ENCODE measurements at regions not wholly inside any gene's neighbourhood (a gene's known extent, or its start where the extent isn't known, plus 50 kb on each side); places are given as distances from the start of the nearest gene placed in this dataset.

DNA sequence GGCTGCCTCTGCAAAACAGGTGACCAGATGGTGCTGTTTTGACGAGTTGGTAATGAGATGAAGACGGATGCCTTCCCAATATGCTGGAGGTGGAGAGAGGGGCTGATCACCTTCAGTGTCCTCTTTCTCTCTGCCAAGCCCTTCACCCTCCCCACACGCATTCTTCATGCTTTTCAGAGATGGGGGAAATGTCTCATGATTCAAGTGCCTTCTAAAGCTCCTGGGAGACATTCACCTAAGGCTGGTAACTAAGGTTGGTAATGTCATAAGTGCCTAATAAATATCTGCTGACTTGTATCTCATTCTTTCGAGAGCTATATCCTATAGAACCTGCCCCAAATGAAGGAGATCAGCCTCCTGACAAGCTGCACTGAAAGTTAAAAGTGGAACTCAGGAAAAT, 86.2 kb upstream of the MBNL2 start:
- H3K4me3 ChIP-seq (ENCODE audit: insufficient read depth, low read depth, low read length): no peak overlapping the region
- no peaks in the 10 kb centered on the region for H3K36me3 ChIP-seq (replicated peaks; ENCODE audit: control insufficient read depth, insufficient read depth, low read length)
- DNase-seq: no peak
- peaks cover 1% of the 10 kb centered on the region; the same call in 1 of the 2 replicates for H3K27me3 ChIP-seq (ENCODE audit: control insufficient read depth, insufficient read depth, low read length)

DNA sequence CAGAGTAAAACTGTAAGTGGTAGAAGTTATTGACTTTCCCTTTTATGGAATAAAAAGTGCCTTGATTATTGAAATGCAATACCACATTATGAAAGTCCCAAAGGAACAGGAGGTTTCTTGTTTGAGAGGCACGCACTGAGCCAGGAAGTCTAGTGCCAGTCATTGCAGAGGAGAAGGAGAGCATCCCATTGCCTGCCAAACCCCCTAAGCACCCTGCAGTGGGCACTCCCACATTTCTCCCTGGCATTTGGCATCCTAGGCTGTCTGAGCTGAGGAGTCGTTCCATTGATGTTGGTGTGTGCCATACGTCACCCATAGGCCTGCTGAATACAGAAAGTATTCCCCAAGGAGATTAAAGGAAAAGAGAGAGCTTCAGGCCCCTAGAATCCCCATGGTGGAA, 85.7 kb upstream of the MBNL2 start:
- H3K4me3 ChIP-seq (ENCODE audit: insufficient read depth, low read depth, low read length): no peak overlapping the region
- no peak for DNase-seq
- no peaks in the 10 kb centered on the region for H3K36me3 ChIP-seq (replicated peaks; ENCODE audit: control insufficient read depth, insufficient read depth, low read length)
- peaks cover 1% of the 10 kb centered on the region; the same call in 1 of the 2 replicates for H3K27me3 ChIP-seq (ENCODE audit: control insufficient read depth, insufficient read depth, low read length)

DNA sequence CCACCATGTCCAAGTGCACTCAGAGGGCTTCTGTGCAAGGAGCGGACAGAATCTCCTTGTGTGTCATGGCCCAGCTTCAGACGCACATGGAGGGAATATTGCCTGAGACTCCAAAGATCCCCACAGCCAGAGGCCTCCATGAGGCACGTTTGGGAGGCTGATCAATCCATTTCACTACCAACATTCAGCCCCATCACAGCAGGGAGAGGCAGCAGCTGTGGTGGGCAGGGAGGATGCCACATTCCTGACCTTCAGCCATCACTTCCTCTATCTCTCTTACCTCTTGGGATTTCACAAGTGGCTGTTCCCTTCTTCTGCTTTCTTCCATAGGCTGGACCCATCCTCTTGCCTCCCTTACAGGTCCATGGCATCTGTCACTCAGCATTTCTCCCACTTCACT, 82.4 kb upstream of the MBNL2 start:
- Histone ChIP-seq H3K27me3 (ENCODE audit: control insufficient read depth, insufficient read depth, low read length) (peaks cover 1% of the 10 kb centered on the region; the same call in 1 of the 2 replicates), H3K36me3 (replicated peaks; ENCODE audit: control insufficient read depth, insufficient read depth, low read length) (no peaks in the 10 kb centered on the region), H3K4me3 (ENCODE audit: insufficient read depth, low read depth, low read length) (no peak overlapping the region)
- DNase-seq: no peak

DNA sequence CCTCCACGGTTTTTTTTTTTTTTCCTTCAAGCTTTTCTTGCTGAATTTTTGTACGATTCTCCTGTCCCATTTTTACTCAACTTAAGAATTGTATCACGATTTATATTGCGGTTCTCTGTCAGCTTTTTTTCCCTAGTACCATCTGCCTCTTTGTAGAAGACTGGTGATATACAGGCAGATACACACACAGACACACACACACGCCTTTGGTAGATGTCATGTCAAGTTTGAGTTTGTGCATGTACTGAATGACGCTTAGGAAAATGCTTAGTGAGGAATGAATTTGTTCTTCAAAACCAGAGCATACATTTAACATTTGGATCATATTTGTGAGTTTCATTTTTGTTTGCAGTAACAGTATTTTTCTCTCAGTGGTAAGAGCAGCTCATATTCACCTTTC, 82.0 kb upstream of the MBNL2 start:
- Histone ChIP-seq H3K4me3 (ENCODE audit: insufficient read depth, low read depth, low read length) (no peak overlapping the region), H3K27me3 (ENCODE audit: control insufficient read depth, insufficient read depth, low read length) (peaks cover 1% of the 10 kb centered on the region; the same call in 1 of the 2 replicates), H3K36me3 (replicated peaks; ENCODE audit: control insufficient read depth, insufficient read depth, low read length) (no peaks in the 10 kb centered on the region)
- no peak for DNase-seq

DNA sequence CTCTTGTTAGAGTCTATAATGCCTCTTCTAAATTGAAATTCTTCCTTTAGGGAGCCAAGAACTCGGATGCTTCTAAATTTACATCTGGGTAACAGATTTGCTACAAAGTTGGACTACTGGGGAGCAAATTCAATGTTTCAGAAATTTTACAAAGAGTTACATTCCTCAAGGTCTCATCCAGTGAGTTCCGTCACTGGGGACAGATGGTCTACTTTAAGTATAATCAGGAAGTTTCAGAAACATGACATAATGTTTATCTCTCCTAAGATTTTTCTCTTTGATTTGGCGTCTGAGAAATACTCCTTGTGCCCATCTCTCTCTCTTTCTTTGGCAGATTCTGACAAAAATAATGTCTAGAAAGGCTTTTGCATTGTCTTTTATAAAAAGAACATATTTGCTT, 81.5 kb upstream of the MBNL2 start:
- DNase-seq: no peak
- no peak overlapping the region for H3K4me3 ChIP-seq (ENCODE audit: insufficient read depth, low read depth, low read length)
- H3K27me3 ChIP-seq (ENCODE audit: control insufficient read depth, insufficient read depth, low read length): peaks cover 3% of the 10 kb centered on the region; the same call in 1 of the 2 replicates
- no peaks in the 10 kb centered on the region for H3K36me3 ChIP-seq (replicated peaks; ENCODE audit: control insufficient read depth, insufficient read depth, low read length)

DNA sequence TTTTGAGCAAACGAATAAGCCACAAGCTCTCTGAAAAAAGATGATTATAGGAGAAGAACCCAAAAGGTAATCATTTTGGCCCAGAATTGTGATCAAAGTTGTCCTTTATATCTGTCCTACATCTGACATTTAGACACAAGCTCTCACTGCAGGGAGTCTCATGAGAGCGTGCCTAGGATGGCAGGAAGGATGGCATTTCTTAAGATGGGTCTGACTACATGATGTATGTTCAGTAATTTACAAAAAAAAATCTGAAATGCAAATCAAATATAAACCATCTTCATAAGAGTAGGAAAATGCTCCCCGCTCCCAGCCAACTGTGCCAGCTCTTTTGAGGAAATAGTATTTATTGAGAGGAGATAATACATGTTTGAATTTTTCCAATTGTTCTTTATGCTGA, 81.0 kb upstream of the MBNL2 start:
- no peak for DNase-seq
- H3K4me3 ChIP-seq (ENCODE audit: insufficient read depth, low read depth, low read length): no peak overlapping the region
- H3K27me3 ChIP-seq (ENCODE audit: control insufficient read depth, insufficient read depth, low read length): peaks cover 3% of the 10 kb centered on the region; the same call in 1 of the 2 replicates
- H3K36me3 ChIP-seq (replicated peaks; ENCODE audit: control insufficient read depth, insufficient read depth, low read length): no peaks in the 10 kb centered on the region

DNA sequence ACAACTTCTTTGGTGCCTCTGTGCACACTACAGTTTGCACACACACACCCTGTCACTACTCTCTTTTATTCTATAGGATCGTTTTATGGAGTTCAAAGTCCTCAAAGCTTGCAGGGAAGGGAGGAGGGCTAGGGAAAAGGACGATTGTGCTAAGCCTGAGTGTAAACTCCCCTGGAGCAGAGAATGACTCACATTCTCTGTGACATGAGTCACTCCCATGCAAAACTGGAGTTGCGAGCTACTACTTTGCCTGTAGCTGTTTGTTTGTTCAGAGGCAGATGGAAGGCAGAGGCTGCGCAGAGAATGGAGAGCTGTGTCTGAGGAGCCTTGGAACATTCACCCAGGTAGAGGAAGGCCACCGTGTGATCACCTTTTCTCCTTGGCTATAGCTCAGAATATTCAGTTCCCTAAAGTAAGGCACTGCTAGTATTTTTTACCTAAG, 80.5 kb upstream of the MBNL2 start:
- Histone ChIP-seq H3K4me3 (ENCODE audit: insufficient read depth, low read depth, low read length) (no peak overlapping the region), H3K36me3 (replicated peaks; ENCODE audit: control insufficient read depth, insufficient read depth, low read length) (no peaks in the 10 kb centered on the region), H3K27me3 (ENCODE audit: control insufficient read depth, insufficient read depth, low read length) (peaks cover 3% of the 10 kb centered on the region; the same call in 1 of the 2 replicates)
- DNase-seq: peak; percentile 30

DNA sequence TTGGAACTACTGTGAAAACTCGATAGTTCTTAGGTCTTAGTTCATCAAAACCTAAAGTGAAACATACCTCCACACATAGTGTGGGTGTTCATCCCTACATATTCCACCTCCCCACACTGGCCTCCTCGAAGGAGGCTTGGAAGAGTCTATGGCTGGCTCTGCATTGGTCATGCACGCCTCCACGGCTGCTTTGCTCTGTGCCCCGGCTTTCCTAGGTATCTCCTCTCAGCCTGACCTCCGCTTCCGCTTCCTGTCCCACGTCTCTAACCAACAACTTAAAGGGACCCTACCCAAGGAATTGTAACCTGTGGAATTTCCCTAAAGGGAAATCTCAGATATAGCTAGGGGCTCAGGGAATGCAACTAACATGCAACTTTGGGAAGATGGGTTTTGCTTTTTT, 79.7 kb upstream of the MBNL2 start:
- Histone ChIP-seq H3K4me3 (ENCODE audit: insufficient read depth, low read depth, low read length) (no peak overlapping the region), H3K27me3 (ENCODE audit: control insufficient read depth, insufficient read depth, low read length) (peaks cover 3% of the 10 kb centered on the region; the same call in 1 of the 2 replicates), H3K36me3 (replicated peaks; ENCODE audit: control insufficient read depth, insufficient read depth, low read length) (no peaks in the 10 kb centered on the region)
- DNase-seq: peak; percentile 10

DNA sequence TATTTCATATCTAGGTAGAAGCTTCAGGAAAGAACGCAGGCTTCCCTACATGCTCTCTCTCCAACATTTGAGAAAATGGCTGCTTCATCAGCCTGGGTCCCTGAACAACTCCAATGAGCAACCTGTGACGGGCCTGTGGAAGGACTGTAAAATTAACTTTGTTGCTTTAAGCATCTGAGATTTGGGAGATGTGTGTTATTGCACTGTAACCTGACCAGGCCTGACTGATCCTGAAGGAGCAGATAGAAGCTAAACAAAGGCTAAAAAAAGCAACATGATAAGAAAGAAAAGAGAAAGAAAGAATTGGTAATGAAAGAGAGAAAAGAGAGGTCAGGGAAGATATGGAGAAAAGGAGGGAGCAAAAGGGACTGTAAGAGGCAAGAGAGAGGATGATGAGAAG, 77.1 kb upstream of the MBNL2 start:
- Histone ChIP-seq H3K4me3 (ENCODE audit: insufficient read depth, low read depth, low read length) (no peak overlapping the region), H3K36me3 (replicated peaks; ENCODE audit: control insufficient read depth, insufficient read depth, low read length) (no peaks in the 10 kb centered on the region), H3K27me3 (ENCODE audit: control insufficient read depth, insufficient read depth, low read length) (peaks cover 3% of the 10 kb centered on the region; the same call in 1 of the 2 replicates)
- DNase-seq: no peak

DNA sequence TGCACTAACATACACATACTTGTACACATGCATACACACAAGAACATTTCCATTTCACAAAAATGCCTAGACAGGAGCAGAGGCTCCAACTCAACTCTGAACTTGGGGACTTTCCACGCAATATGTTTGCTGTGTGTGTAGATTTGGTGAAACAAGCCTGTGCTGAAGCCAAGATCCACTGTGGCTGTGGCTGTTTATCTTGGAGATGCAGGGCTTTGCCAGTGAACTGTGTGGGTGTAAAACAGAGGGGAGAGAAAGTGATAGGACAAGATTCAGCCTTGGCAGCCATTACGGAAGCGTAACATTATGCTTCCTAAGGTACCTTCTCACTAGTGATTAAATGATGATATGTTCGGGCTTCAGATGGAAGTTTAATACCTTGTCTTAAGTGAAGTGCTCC, 73.2 kb upstream of the MBNL2 start:
- peaks cover 1% of the 10 kb centered on the region; the same call in 1 of the 2 replicates for H3K27me3 ChIP-seq (ENCODE audit: control insufficient read depth, insufficient read depth, low read length)
- no peak for DNase-seq

DNA sequence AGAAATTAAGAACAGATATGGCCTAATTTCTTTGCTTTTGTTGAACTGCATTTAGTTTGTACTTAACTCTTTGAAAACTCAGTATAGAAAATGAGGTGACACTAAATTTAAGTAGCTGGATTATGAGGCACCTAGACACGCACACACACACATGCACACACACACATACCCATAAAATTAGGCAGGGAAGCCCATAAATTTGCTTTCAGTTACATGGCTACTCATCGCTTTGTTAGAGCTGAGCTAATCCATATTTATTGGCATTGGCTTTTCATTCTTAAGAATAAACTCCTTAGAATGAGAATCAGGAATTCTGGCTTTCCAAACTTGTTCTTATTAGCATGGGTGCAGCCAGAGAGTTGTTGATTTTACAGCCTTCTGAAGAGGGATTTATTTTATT, 61.7 kb upstream of the MBNL2 start:
- Histone ChIP-seq H3K27me3 (ENCODE audit: control insufficient read depth, insufficient read depth, low read length) (no peaks in the 10 kb centered on the region), H3K36me3 (replicated peaks; ENCODE audit: control insufficient read depth, insufficient read depth, low read length) (no peaks in the 10 kb centered on the region), H3K4me3 (ENCODE audit: insufficient read depth, low read depth, low read length) (no peak overlapping the region)
- DNase-seq: no peak

More for the DNA sequence above, 73.2 kb upstream of the MBNL2 start:
- no peaks in the 10 kb centered on the region for H3K36me3 ChIP-seq (replicated peaks; ENCODE audit: control insufficient read depth, insufficient read depth, low read length)
- H3K4me3 ChIP-seq (ENCODE audit: insufficient read depth, low read depth, low read length): no peak overlapping the region

DNA sequence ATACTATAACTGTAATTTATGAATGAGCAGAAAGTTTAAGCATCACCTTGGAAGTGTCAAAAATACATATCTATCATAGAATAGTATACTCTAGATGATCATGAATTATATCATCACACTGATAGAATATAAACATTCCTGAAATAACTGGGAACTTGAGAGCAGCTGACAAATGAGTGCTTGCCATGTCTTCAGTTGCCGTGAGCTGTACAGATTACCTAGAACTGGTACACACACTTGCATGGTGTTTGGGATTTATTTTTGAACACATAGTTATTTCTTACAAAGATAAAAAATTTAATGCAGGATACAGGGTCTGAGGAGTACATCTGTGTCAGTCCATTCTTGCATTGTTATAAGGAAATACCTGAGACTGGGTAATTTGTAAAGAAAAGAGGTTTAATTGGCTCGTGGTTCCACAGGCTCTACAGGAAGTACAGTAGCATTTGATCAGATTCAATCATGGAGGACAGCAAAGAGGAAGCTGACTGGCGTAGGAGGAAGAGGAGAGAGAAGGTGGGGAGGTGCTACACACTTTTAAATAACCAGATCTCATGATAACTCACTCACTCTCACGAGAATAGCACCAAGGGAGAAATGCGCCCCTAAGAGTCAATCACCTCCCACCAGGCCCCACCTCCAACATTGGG, 60.4 kb upstream of the MBNL2 start:
- Histone ChIP-seq H3K4me3 (ENCODE audit: insufficient read depth, low read depth, low read length) (no peak overlapping the region), H3K36me3 (replicated peaks; ENCODE audit: control insufficient read depth, insufficient read depth, low read length) (no peaks in the 10 kb centered on the region), H3K27me3 (ENCODE audit: control insufficient read depth, insufficient read depth, low read length) (no peaks in the 10 kb centered on the region)
- no peak for DNase-seq

DNA sequence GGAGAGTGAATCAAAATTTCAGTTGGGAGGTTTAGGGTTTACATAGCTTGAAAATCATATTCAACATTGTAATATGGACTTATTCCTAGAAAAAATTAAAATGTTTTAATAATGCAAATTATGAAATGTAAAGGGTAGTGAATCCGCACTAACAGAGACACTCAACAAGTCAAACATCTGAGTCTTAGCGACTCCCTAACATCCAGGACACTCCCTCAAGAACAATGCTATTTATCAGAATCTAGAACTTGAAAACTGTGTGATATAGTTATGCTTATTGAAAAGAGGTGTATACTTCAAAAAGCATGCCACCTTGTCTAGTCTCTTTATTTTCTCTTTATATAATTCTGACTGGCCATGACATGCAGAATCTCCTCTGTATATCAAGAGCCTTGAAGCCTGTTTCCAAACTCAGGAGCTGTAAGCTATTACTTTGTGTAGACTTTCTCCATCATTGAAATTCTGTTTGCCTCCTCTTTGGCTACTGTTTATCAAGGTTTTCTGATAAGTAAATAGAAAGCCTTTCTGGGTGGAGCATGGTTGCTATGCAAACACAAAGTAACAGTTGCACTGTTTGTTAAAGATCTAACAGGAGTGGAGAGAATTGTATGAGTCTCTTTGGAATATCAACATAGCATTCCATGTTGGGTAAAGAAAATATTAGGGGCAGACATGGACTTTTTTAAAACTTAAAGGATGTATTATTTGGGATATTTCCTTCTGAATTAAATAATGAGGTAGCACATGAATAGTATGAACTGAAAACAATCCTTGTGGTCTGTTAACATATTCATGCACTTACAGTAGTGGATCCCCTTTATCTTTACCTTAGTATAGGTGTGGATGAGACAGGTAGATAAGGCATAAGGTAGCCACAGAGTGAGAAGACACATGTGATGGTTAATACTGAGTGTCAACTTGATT, 56.4 kb upstream of the MBNL2 start:
- Histone ChIP-seq H3K27me3 (ENCODE audit: control insufficient read depth, insufficient read depth, low read length) (no peaks in the 10 kb centered on the region), H3K36me3 (replicated peaks; ENCODE audit: control insufficient read depth, insufficient read depth, low read length) (no peaks in the 10 kb centered on the region), H3K4me3 (ENCODE audit: insufficient read depth, low read depth, low read length) (no peak overlapping the region)
- DNase-seq: no peak

DNA sequence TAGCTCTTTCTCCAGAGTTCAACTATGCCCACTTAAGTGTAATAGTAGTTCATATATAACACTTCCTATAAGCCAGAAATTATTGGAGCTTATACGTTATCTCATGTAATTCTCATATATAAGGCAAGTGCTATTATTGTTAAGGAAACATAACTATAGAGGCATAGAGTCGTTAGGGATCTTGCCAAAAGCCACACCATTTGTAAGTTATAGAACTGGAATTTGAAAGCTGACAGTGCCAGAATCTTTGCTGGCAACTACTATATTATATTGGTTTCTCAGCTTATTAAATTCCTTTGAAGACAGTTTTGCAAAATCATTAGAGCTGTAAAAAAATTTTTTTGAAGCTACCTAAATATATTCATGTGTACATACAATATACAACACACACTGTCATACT, 51.0 kb upstream of the MBNL2 start:
- no peak overlapping the region for H3K4me3 ChIP-seq (ENCODE audit: insufficient read depth, low read depth, low read length)
- no peak for DNase-seq
- no peaks in the 10 kb centered on the region for H3K36me3 ChIP-seq (replicated peaks; ENCODE audit: control insufficient read depth, insufficient read depth, low read length)
- H3K27me3 ChIP-seq (ENCODE audit: control insufficient read depth, insufficient read depth, low read length): no peaks in the 10 kb centered on the region; the same call in 1 of the 2 replicates

Data from H7 (cell line).